PC-9 (cell line): ENCODE measurements at regions not wholly inside any gene's neighbourhood (a gene's known extent, or its start where the extent isn't known, plus 50 kb on each side); places are given as distances from the start of the nearest gene placed in this dataset.
"Not testable (repeated sequence)": the region's sequence is repeated elsewhere in the genome, so short reads cannot be mapped to it uniquely, and the experiment has no call there.

Source experiments
- BruUV-seq: library from RNA; stranded (reverse); fragments of 400-500 nt; replicated peaks from 2 replicates; lab custom pipeline; 2021; lab: Mats Ljungman, UMichigan
- CTCF ChIA-PET: fragments of 300-600 bp; sonication (Branson Sonifier 250); formaldehyde crosslinking; loops from one replicate; lab custom pipeline; 2022; ENCODE audit warnings: antibody characterized with exemption; lab: Charles Lee
- POLR2A ChIA-PET: fragments of 300-600 bp; sonication (Branson Sonifier 250); formaldehyde crosslinking; loops from one replicate; lab custom pipeline; 2022; ENCODE audit warnings: antibody characterized with exemption; ENCODE audit not compliant: unreplicated experiment; lab: Charles Lee
- DNase-seq, 2 experiments: peaks; one replicate each; pipeline versions ENCODE4 v3.0.0 to v3.0.0-alpha.2; 2015 to 2022; ENCODE audit warnings: mixed read lengths in 1 of 2
- H2AFZ ChIP-seq: fragments of 200-600 bp; sonication (generic); 2 replicates; pipeline ENCODE4 v1.8.1; 2017; ENCODE audit warnings: antibody characterized with exemption
- H3F3A ChIP-seq: fragments of 200-600 bp; sonication (generic); 2 replicates; pipeline ENCODE4 v1.8.1; 2017; ENCODE audit warnings: antibody characterized with exemption, mild to moderate bottlenecking, low read depth; ENCODE audit not compliant: insufficient read depth
- H3K27ac ChIP-seq: fragments of 200-600 bp; sonication (generic); 2 replicates; pipeline ENCODE4 v1.6.1; 2016; ENCODE audit warnings: mixed run types
- H3K27me3 ChIP-seq: fragments of 200-600 bp; sonication (generic); 2 replicates; pipeline ENCODE4 v1.6.1; 2016; ENCODE audit warnings: low read depth, mixed run types; ENCODE audit not compliant: insufficient read depth
- H3K36me3 ChIP-seq: fragments of 200-600 bp; sonication (generic); 2 replicates; pipeline ENCODE4 v1.6.1; 2016; ENCODE audit warnings: low read depth, mixed run types
- H3K4me1 ChIP-seq: fragments of 200-600 bp; sonication (generic); replicated peaks from 2 replicates; pipeline ENCODE4 v1.6.1; 2016; ENCODE audit warnings: mixed run types; ENCODE audit not compliant: insufficient read depth
- H3K4me2 ChIP-seq: fragments of 200-600 bp; sonication (generic); 2 replicates; pipeline ENCODE4 v1.6.1; 2017; ENCODE audit warnings: mixed run types
- H3K4me3 ChIP-seq: fragments of 200-600 bp; sonication (generic); 2 replicates; pipeline ENCODE4 v1.6.1; 2016; ENCODE audit warnings: mixed run types
- H3K79me2 ChIP-seq: fragments of 200-600 bp; sonication (generic); 2 replicates; pipeline ENCODE4 v1.6.1; 2017; ENCODE audit warnings: low read depth, mixed run types
- H3K9me2 ChIP-seq: fragments of 200-600 bp; sonication (generic); 2 replicates; pipeline ENCODE4 v1.8.1; 2017; ENCODE audit warnings: mild to moderate bottlenecking; ENCODE audit not compliant: insufficient read depth
- H3K9me3 ChIP-seq: fragments of 200-600 bp; sonication (generic); 2 replicates; pipeline ENCODE4 v1.8.1; 2016; ENCODE audit warnings: low read depth; ENCODE audit not compliant: insufficient read depth
- H4K20me1 ChIP-seq: fragments of 200-600 bp; sonication (generic); 2 replicates; pipeline ENCODE4 v1.8.1; 2017; ENCODE audit not compliant: insufficient read depth
- CTCF ChIP-seq: fragments of 200-600 bp; sonication (generic); conservative IDR thresholded peaks from 2 replicates; pipeline ENCODE4 v1.6.1; 2017; ENCODE audit warnings: mixed run types, antibody characterized with exemption, mild to moderate bottlenecking, moderate library complexity
- EZH2 ChIP-seq: fragments of 200-600 bp; sonication (generic); IDR thresholded peaks from 2 replicates; pipeline ENCODE4 v1.8.0; 2017; ENCODE audit warnings: antibody characterized with exemption, low read depth
- intact Hi-C: fragments of 100-400 bp; cut with micrococcal nuclease; formaldehyde crosslinking; loops from one replicate; pipeline ENCODE4 v1.10.0; 2022; ENCODE audit not compliant: unreplicated experiment

DNA sequence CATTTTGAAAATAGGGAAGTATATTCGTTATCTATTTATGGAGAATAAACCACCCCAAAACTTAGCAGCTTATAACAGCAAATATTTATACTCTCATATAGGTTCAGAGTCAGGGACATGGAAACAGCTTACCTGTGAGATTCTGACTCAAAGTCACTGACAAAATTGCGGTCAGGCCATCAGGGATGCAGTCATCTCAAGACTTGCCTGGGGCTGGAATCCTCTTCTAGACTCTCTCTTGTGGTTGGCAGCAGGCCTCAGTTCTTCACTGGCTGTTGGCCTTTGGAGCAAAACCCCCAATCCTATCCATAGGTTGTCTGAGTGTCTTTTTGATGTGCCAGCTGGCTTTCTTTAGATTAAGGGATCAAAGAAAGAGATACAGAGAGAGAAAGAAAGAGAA, 275.6 kb downstream of the SEC61B start:
- H3K4me2 ChIP-seq = no peak overlapping the region
- no peaks in the 10 kb centered on the region for H4K20me1 ChIP-seq
- no peak for DNase-seq
- ChIA-PET POLR2A (no interaction called here), CTCF (no interaction called here)
- BruUV-seq = no TSS peak
- H3K36me3 ChIP-seq = no peaks in the 10 kb centered on the region
- H3K27me3 ChIP-seq = no peaks in the 10 kb centered on the region
- intact Hi-C loops = no loop called here
- H2AFZ ChIP-seq = no peak overlapping the region
- no peaks in the 10 kb centered on the region for H3K79me2 ChIP-seq
- H3K9me2 ChIP-seq = 0 out of 2 replicates have a peak, but pooled peaks cover 6% of the 10 kb centered on the region
- TF ChIP-seq CTCF (no peak), EZH2 (no peak)
- H3K4me1 ChIP-seq = no peaks in the 10 kb centered on the region
- H3F3A ChIP-seq = no peaks in the 10 kb centered on the region
- no peak overlapping the region for H3K4me3 ChIP-seq
- no peaks in the 10 kb centered on the region for H3K9me3 ChIP-seq
- no peak overlapping the region for H3K27ac ChIP-seq

GRCh38 chr9:99498979-99499378, 276.9 kb downstream of the SEC61B start:
- H2AFZ ChIP-seq, intact Hi-C loops, H3F3A ChIP-seq, POLR2A ChIA-PET, H4K20me1 ChIP-seq, CTCF ChIA-PET, H3K36me3 ChIP-seq, H3K9me2 ChIP-seq, DNase-seq, H3K4me3 ChIP-seq, H3K27me3 ChIP-seq, H3K27ac ChIP-seq, H3K4me1 ChIP-seq, BruUV-seq, H3K79me2 ChIP-seq, H3K9me3 ChIP-seq: not testable (repeated sequence)
- peak overlapping the region; percentile 23; the same call in 1 of the 2 replicates for H3K4me2 ChIP-seq

DNA sequence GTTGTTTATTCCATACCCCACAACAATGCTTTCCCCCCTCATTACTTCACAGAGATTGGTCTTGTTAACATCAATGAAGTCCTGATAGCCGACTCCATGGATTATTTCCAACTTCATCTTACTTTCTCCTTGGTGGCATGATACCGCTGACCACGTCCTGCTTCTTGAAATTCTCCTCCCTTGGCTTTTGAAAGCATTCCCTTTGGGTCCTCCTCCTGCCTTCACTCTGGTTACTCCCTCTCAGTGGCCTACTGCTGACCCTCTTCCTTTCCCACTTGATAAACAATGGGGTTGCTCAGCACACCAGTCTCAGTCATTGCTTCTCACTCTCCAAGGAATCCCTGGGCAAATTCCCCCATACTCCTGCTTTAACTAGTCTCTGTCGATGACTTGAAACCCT, 283.9 kb downstream of the SEC61B start:
- POLR2A ChIA-PET = no interaction called here
- Histone ChIP-seq H3K4me2 (no peak overlapping the region), H4K20me1 (no peaks in the 10 kb centered on the region), H3K27ac (no peak overlapping the region), H3K36me3 (no peaks in the 10 kb centered on the region), H3K79me2 (no peaks in the 10 kb centered on the region), H3K27me3 (peaks cover 3% of the 10 kb centered on the region; the same call in 1 of the 2 replicates), H3K4me3 (no peak overlapping the region), H3F3A (no peaks in the 10 kb centered on the region), H3K4me1 (no peaks in the 10 kb centered on the region), H3K9me2 (no peaks in the 10 kb centered on the region), H3K9me3 (no peaks in the 10 kb centered on the region), H2AFZ (no peak overlapping the region)
- no TSS peak for BruUV-seq
- no peak for TF ChIP-seq EZH2
- TF ChIP-seq CTCF = no peak
- no peak for DNase-seq
- CTCF ChIA-PET = no interaction called here
- intact Hi-C loops = no loop called here

GRCh38 chr9:99506747-99507348, 284.8 kb downstream of the SEC61B start:
- H3K27ac ChIP-seq = no peak overlapping the region
- no TSS peak for BruUV-seq
- H3K36me3 ChIP-seq = no peaks in the 10 kb centered on the region
- no peaks in the 10 kb centered on the region for H3F3A ChIP-seq
- DNase-seq = no peak
- TF ChIP-seq CTCF = no peak
- TF ChIP-seq EZH2 = no peak
- intact Hi-C loops = no loop called here
- POLR2A ChIA-PET = no interaction called here
- H3K4me1 ChIP-seq = no peaks in the 10 kb centered on the region
- peaks cover 3% of the 10 kb centered on the region; the same call in 1 of the 2 replicates for H3K27me3 ChIP-seq
- no peaks in the 10 kb centered on the region for H3K9me3 ChIP-seq
- CTCF ChIA-PET = no interaction called here
- H3K9me2 ChIP-seq = no peaks in the 10 kb centered on the region
- H4K20me1 ChIP-seq = no peaks in the 10 kb centered on the region
- no peak overlapping the region for H3K4me3 ChIP-seq
- H3K79me2 ChIP-seq = no peaks in the 10 kb centered on the region
- H2AFZ ChIP-seq = no peak overlapping the region
- H3K4me2 ChIP-seq = no peak overlapping the region
